ENCODE measurements at regions not wholly inside any gene's neighbourhood (a gene's known extent, or its start where the extent isn't known, plus 50 kb on each side); places are given as distances from the start of the nearest gene placed in this dataset.

- Mint-ChIP-seq H3K4me3 (no peak overlapping the region), H3K27me3 (ENCODE audit: low read depth) (no peaks in the 10 kb centered on the region), H3K9me3 (peaks cover 9% of the 10 kb centered on the region), H3K36me3 (peaks cover 4% of the 10 kb centered on the region; the same call in 1 of the 2 replicates), H3K4me1 (no peaks in the 10 kb centered on the region), H3K27ac (no peak overlapping the region)
- TF ChIP-seq E2F5 (CRISPR knock-in tag; IDR thresholded peaks at IDR 0.05), result no peak
- TF ChIP-seq MAX (CRISPR knock-in tag; IDR thresholded peaks at IDR 0.05), result no peak
- no peak for TF ChIP-seq RORB (CRISPR knock-in tag; IDR thresholded peaks at IDR 0.05)
- no peak for TF ChIP-seq ZNF263 (CRISPR knock-in tag; IDR thresholded peaks at IDR 0.05; ENCODE audit: low read depth)
- ChIA-PET POLR2A (no interaction called here), CTCF (interaction anchor here (0.5 kb wide), 1 partner anchor 257 kb away, joined by 4 read pairs; no protein-coding TSS in a partner anchor)
- no peak for DNase-seq (ENCODE audit: low spot score)
- ATAC-seq, result no peak
Observed at GRCh38 chr13:97549201-97549600, 115.2 kb downstream of the RAP2A start.

GRCh38 chr13:97554496-97554895 is 120.5 kb downstream of the RAP2A start:
- ChIA-PET POLR2A (no interaction called here), CTCF (no interaction called here)
- no peak for ATAC-seq

More at GRCh38 chr13:97554496-97554895, 120.5 kb downstream of the RAP2A start:
- TF ChIP-seq ZNF281 (CRISPR knock-in tag; IDR thresholded peaks at IDR 0.05) (no peak), RELA (CRISPR knock-in tag; IDR thresholded peaks at IDR 0.05; ENCODE audit: borderline replicate concordance) (no peak), JAZF1 (CRISPR knock-in tag; IDR thresholded peaks at IDR 0.05) (no peak), FOXP1 (CRISPR knock-in tag; IDR thresholded peaks at IDR 0.05; ENCODE audit: borderline replicate concordance) (no peak), CREM (CRISPR knock-in tag; IDR thresholded peaks at IDR 0.05) (no peak), ATF2 (CRISPR knock-in tag; IDR thresholded peaks at IDR 0.05; ENCODE audit: borderline replicate concordance, low read depth) (no peak), ELF4 (CRISPR knock-in tag; IDR thresholded peaks at IDR 0.05; ENCODE audit: low read depth) (no peak), TEAD4 (CRISPR knock-in tag; IDR thresholded peaks at IDR 0.05) (no peak), NFYB (CRISPR knock-in tag; conservative IDR thresholded peaks at IDR 0.05; ENCODE audit: low read depth) (no peak), FOXJ3 (CRISPR knock-in tag; IDR thresholded peaks at IDR 0.05; ENCODE audit: borderline replicate concordance) (no peak), IRF1 (CRISPR knock-in tag; IDR thresholded peaks at IDR 0.05) (no peak), ZSCAN18 (CRISPR knock-in tag; IDR thresholded peaks at IDR 0.05) (no peak)
- H3K27ac Mint-ChIP-seq, result no peak overlapping the region
- DNase-seq (ENCODE audit: low spot score), result no peak
- H3K36me3 Mint-ChIP-seq, result no peaks in the 10 kb centered on the region
- peaks cover 4% of the 10 kb centered on the region; the same call in 1 of the 2 replicates for H3K4me1 Mint-ChIP-seq
- H3K9me3 Mint-ChIP-seq, result peaks cover 6% of the 10 kb centered on the region
- no peak overlapping the region for H3K4me3 Mint-ChIP-seq
- no peaks in the 10 kb centered on the region for H3K27me3 Mint-ChIP-seq (ENCODE audit: low read depth)
